Ascending aorta (tissue), 2 donors: ENCODE measurements at regions not wholly inside any gene's neighbourhood (a gene's known extent, or its start where the extent isn't known, plus 50 kb on each side); places are given as distances from the start of the nearest gene placed in this dataset.

Experiments used
- DNase-seq, 2 donors: peaks; one replicate each; pipeline ENCODE4 v3.0.0-alpha.2; 2019; ENCODE audit warnings: low spot score in 2 of 2
- H3K27ac ChIP-seq, 2 donors: fragments of 200-600 bp; sonication (generic); one replicate each; pipeline ENCODE4 v1.5.1; 2016 to 2017; ENCODE audit warnings: mild to moderate bottlenecking in 1 of 2
- H3K27me3 ChIP-seq: fragments of 200-600 bp; sonication (generic); one replicate; pipeline ENCODE4 v1.5.1; 2017
- H3K36me3 ChIP-seq, 2 donors: fragments of 200-600 bp; sonication (generic); one replicate each; pipeline ENCODE4 v1.5.1; 2016
- H3K4me1 ChIP-seq, 2 donors: fragments of 200-600 bp; sonication (generic); one replicate each; pipeline ENCODE4 v1.5.1; 2016 to 2017; ENCODE audit warnings: mild to moderate bottlenecking in 1 of 2
- H3K4me3 ChIP-seq, 2 donors: fragments of 200-600 bp; sonication (generic); one replicate each; pipeline ENCODE4 v1.5.1; 2016 to 2017; ENCODE audit warnings: mild to moderate bottlenecking in 1 of 2
- H3K9me3 ChIP-seq, 2 donors: fragments of 200-600 bp; sonication (generic); one replicate each; pipeline ENCODE4 v1.5.1; 2016
- intact Hi-C: fragments of 100-400 bp; cut with DNase I; formaldehyde crosslinking; loops from one replicate; pipeline ENCODE4 v1.15.1; 2023
- TF ChIP-seq, protein P1 (sequence below), 3 experiments: fragments of 200-600 bp in 2 of 3; fragments of 450-650 bp in 1 of 3; sonication (generic) in 2 of 3; IDR thresholded peaks; one replicate each; pipeline ENCODE4 v1.5.1; 2016 to 2019; ENCODE audit warnings: antibody characterized with exemption in 3 of 3, mild to moderate bottlenecking in 1 of 3, moderate library complexity in 1 of 3

DNA sequence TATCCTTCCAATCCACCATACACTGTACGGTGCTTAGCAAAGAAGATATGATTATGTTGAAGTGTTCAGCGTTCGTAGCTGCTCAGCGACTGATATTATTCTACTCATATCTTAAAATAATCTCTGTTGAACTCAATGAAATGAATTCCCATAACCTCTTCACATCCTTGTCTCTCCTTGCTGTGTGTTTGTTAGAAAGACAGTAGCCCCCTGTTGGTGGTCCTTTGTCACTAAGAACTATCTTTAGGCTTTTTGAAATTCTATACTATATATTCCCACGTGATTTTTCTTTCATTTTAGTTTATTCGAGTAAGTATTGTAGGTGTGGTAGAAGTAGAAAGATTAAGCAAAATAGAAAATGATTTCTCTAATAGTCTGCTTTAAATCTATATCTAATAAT, 762.8 kb upstream of the WWC1 start:
- Histone ChIP-seq H3K4me3 (no peak overlapping the region), H3K27me3 (no peaks in the 10 kb centered on the region), H3K4me1 (no peaks in the 10 kb centered on the region), H3K9me3 (no peaks in the 10 kb centered on the region), H3K36me3 (no peaks in the 10 kb centered on the region), H3K27ac (no peak overlapping the region)
- intact Hi-C loops = no loop called here
- TF ChIP-seq, protein P1, sequence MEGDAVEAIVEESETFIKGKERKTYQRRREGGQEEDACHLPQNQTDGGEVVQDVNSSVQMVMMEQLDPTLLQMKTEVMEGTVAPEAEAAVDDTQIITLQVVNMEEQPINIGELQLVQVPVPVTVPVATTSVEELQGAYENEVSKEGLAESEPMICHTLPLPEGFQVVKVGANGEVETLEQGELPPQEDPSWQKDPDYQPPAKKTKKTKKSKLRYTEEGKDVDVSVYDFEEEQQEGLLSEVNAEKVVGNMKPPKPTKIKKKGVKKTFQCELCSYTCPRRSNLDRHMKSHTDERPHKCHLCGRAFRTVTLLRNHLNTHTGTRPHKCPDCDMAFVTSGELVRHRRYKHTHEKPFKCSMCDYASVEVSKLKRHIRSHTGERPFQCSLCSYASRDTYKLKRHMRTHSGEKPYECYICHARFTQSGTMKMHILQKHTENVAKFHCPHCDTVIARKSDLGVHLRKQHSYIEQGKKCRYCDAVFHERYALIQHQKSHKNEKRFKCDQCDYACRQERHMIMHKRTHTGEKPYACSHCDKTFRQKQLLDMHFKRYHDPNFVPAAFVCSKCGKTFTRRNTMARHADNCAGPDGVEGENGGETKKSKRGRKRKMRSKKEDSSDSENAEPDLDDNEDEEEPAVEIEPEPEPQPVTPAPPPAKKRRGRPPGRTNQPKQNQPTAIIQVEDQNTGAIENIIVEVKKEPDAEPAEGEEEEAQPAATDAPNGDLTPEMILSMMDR (IDR thresholded peaks at IDR 0.05) = no peak
- no peak for DNase-seq

DNA sequence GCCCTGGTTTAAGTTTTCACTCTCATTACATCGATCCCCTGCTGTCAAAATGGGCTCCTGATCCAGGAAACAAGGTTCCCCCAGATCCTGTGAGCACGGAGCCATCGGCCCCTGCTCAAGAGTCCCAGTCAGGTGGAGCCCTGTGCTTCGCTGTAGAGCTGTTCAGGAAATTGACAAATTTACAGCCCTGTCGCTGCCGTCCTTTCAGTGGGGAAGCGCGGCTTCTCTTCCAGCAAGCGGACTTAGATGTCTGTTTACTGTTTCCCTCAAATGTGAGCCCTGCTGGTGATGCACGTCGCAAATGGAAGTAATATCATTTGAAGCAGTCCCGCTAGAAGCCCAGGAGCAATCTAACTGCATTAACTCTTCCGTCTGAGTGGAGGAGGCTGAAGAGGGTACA, 760.9 kb upstream of the WWC1 start:
- no peaks in the 10 kb centered on the region for H3K36me3 ChIP-seq
- no peak overlapping the region for H3K4me3 ChIP-seq
- TF ChIP-seq, protein P1 (IDR thresholded peaks at IDR 0.05) = no peak
- no peaks in the 10 kb centered on the region for H3K9me3 ChIP-seq
- intact Hi-C loops = no loop called here
- no peaks in the 10 kb centered on the region for H3K4me1 ChIP-seq
- H3K27ac ChIP-seq = no peak overlapping the region
- no peak for DNase-seq
- no peaks in the 10 kb centered on the region for H3K27me3 ChIP-seq

DNA sequence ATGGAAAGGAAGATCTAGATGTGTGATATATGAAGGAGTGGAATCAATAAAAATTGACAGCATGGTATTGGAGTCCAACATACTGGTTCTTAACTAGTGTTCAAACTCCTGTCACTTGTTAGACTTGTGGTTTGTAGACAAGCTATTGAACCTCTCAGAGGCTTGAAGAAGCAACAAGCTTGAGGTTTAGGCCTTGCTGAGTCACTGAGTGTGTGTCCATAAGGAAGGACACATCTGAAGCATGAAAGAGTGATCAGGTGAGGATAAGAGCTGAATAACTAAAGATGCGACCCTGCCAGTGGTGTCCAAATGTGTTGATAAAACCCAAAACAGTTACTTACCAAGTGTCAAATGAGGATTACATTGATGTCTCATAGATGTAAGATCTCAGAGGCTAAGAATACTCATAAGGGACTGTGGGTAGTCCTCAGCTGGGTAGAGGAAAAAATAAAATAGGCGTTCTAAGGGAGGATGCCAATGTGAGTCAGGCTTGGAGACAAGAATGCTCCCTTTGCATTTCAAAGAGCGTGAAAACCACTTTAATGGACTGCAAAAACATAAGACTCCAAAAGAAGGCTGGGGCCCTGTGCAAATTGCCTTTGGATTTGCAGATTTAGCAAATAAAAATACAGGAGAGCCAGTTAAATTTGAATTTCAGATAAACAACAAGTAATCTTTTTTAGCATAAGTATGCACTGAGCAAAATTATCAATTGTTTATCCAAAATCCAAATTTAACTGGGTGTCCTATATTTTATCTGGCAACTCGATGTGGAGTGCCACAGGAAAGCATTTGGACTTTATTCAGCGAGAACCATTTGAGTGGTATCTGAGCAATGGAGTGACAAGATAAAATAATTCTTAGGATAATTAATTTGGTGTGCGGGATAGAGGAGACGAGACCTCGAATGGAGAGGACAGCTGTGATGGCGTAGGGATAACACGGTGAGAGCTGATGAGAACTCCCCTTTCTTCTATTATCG, 757.3 kb upstream of the WWC1 start:
- H3K4me3 ChIP-seq = no peak overlapping the region
- no peaks in the 10 kb centered on the region for H3K9me3 ChIP-seq
- DNase-seq = no peak
- intact Hi-C loops = no loop called here
- no peak overlapping the region for H3K27ac ChIP-seq
- no peaks in the 10 kb centered on the region for H3K27me3 ChIP-seq
- no peaks in the 10 kb centered on the region for H3K36me3 ChIP-seq
- H3K4me1 ChIP-seq = no peaks in the 10 kb centered on the region
- TF ChIP-seq, protein P1 (IDR thresholded peaks at IDR 0.05) = no peak

DNA sequence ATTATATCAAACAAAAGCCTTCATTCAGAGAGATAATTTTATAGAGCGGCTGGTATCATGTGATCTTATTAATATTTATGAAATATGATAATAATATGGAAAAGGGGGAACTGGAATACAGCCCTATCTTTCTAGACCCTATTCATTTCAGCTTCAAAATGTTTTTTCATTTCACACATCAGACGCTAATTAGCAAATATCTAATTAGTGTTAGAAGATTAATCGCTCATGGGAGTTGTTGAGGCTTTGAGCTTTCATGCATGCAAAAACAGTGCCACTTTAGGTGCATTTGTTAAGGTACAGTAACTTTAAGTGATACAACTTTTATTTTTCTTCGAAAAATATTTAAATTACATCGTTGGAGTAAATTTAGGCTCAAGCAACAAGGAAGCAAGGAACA, 751.7 kb upstream of the WWC1 start:
- H3K4me1 ChIP-seq = no peaks in the 10 kb centered on the region
- H3K27ac ChIP-seq = no peak overlapping the region
- H3K9me3 ChIP-seq = no peaks in the 10 kb centered on the region
- H3K36me3 ChIP-seq = no peaks in the 10 kb centered on the region
- intact Hi-C loops = no loop called here
- TF ChIP-seq, protein P1 (IDR thresholded peaks at IDR 0.05) = no peak
- no peaks in the 10 kb centered on the region for H3K27me3 ChIP-seq
- DNase-seq = no peak
- no peak overlapping the region for H3K4me3 ChIP-seq

DNA sequence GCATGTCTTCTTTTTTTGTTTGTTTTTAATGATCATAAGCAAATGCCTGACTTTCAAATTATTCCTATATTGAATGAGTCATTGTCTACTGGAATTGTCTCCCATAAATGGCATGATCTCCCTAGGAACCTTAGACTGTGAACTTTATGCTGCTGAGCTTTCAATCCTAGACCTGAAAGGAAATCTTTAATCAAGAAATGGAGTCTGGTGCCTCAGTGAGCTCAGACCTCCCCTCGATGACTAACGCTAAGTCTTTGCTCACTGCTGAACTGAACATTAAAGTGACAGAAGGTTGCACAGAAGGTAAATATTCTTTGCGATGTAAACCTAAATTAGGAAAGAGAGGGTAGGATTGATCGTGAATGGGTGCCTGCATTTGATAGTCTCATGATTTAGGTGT, 745.2 kb upstream of the WWC1 start:
- Histone ChIP-seq H3K9me3 (no peaks in the 10 kb centered on the region), H3K36me3 (no peaks in the 10 kb centered on the region), H3K27me3 (no peaks in the 10 kb centered on the region), H3K4me1 (no peaks in the 10 kb centered on the region), H3K27ac (no peak overlapping the region), H3K4me3 (no peak overlapping the region)
- no peak for DNase-seq
- intact Hi-C loops = no loop called here
- TF ChIP-seq, protein P1 (IDR thresholded peaks at IDR 0.05) = no peak
